ENCODE measurements at regions not wholly inside any gene's neighbourhood (a gene's known extent, or its start where the extent isn't known, plus 50 kb on each side); places are given as distances from the start of the nearest gene placed in this dataset.

- TF ChIP-seq CTCF (conservative IDR thresholded peaks at IDR 0.05; ENCODE audit: low read depth, low read length), result no peak
- TF ChIP-seq CHD1 (IDR thresholded peaks at IDR 0.05; ENCODE audit: low read depth, low read length), result no peak
- TF ChIP-seq BHLHE40 (IDR thresholded peaks at IDR 0.05; ENCODE audit: low read depth, low read length), result no peak
- no peak for TF ChIP-seq POLR2A (IDR thresholded peaks at IDR 0.05; ENCODE audit: low read depth, low read length)
- no peak for TF ChIP-seq CEBPB (IDR thresholded peaks at IDR 0.05; ENCODE audit: low read depth, low read length)
- TF ChIP-seq SMC3 (IDR thresholded peaks at IDR 0.05; ENCODE audit: low read depth, low read length), result no peak
- no peak for TF ChIP-seq NFE2L2 (IDR thresholded peaks at IDR 0.05; ENCODE audit: low read depth, low read length)
These were observed 540.7 kb downstream of the BCL11B start for GRCh38 chr14:98731286-98731685.

Measured in IMR-90 (cell line).